CD4-positive, alpha-beta T cell treated with Interleukin-12 subunit alpha and Interleukin-12 subunit beta, for 1 hour (primary cell): ENCODE measurements at regions not wholly inside any gene's neighbourhood (a gene's known extent, or its start where the extent isn't known, plus 50 kb on each side); places are given as distances from the start of the nearest gene placed in this dataset.

Experiments used
- DNase-seq: peaks from one replicate; pipeline ENCODE4 v3.0.0-alpha.2; 2020

DNA sequence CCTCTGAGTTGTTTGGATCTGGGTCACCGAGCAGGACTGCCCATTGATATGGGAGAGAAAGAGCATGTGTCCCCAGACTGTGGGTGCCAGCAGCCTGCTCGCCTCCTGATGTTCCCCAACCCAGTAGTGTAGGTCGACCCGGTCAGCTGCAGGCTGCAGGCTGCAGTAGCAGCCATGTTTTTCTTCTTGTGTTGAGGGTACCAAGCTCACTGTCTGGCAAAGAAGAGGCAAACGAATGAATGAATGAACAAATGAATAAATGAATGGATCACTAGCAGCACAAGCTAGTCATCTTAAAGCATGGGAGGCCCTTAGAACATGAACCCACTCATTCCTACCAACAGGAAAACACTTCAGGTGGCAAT is 293.2 kb downstream of the SOX9 start:
- no peak for DNase-seq

DNA sequence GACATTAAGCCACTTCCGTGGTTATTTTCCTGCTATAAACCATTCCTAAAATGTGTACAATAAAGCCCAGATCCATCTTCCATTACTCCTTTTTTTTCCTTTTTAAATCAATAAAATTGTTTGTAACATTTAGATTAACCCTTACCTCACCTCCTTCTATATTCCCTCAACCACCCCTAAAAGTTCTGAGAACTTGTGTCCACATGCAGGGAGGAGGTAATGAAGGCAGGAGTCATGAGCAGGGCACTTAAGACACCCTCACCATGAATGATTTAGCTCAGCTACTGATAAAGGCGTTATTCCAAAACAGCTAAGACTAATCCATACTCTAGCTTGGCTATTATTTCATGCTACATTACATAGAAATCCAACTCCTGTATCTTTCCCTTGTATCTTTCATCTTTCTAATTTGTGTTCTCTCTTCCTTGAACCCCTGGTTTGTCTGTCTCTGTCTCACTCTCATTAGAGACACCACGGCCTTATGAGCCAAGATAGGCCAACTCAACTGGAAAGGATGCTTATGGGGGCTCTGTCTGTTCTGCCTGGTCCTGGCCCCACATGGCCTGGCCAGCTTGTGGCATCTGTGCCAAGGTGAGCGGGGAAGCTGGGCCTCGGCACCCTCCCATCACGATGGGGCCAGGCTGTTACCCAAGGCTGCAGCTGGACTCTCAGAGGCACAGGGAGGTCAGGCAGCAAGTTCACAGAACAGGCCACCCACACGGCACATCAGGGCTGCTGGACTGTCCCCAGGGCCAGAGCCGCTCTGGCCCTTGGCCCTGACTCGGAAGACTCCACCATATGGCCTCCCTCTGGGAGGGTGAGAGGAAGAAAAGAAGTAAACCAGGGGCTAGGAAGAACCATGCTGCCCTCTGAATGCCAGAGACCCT is 294.4 kb downstream of the SOX9 start:
- DNase-seq = no peak

DNA sequence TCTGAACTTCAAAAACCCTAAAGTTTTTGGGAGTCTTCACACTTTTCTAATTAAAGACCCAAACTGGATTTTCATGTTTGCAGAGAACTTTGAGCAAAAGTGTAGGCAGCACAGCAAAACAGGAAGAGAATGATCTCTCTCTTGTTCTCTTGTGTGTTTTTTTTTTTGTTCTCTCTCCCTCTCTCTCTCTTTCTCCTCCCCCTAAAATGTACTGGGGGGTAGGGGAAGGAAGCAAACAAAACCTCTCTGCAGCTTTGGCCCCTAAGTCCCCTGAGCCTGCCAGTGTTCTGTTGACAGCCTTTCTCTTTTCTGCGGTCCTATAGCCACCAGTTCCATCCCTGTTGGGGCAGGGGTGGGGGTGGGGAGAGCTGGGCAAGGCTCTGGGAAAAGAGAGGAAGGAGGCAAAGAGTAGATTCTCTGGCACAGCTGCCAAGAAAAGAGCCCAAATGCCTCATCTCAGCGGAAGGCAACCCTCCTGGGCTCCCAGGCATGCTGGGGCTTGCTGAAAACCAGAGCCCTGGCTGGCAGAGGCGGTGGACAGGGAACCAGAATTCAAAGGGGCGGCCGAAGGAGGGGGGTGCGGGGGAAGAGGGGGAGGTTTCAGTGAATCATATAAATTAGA is 295.3 kb downstream of the SOX9 start:
- no peak for DNase-seq

DNA sequence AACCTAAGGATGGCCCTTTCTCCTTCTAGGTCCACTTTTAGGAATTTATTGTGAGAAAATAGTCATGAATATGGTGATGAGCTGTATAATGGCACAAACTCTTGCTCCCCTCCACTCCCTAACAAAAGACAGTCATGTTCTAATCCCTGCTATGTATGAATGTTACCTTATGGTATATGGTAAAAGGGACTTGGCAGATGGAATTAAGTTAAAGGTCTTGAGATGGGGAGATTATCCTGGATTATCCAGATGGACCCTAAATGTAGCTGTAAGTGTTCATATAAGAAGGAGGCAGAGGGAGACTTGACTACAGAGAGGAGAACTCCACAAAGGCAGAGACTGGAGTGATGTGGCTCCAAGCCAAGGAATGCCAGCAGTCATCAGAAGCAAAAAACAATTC is 296.1 kb downstream of the SOX9 start:
- DNase-seq = no peak

DNA sequence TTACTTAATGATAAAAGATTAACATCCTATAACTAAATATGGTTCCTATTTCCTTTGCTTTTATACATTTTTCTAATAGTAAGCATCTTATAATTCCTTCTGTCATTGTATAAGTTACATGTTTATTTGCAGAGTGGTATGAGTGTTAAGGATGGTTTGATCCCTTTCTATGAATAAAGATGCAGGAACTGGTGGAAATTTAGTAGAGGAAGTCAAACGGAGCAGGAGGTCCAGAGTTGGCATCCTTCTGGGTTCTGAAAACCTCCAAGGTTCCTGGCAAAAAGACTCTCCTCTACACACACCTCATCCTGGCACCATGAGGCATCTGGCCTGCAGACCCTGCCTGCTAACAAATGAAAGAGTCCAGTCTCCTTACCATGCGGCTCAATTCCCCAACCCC is 296.8 kb downstream of the SOX9 start:
- no peak for DNase-seq

DNA sequence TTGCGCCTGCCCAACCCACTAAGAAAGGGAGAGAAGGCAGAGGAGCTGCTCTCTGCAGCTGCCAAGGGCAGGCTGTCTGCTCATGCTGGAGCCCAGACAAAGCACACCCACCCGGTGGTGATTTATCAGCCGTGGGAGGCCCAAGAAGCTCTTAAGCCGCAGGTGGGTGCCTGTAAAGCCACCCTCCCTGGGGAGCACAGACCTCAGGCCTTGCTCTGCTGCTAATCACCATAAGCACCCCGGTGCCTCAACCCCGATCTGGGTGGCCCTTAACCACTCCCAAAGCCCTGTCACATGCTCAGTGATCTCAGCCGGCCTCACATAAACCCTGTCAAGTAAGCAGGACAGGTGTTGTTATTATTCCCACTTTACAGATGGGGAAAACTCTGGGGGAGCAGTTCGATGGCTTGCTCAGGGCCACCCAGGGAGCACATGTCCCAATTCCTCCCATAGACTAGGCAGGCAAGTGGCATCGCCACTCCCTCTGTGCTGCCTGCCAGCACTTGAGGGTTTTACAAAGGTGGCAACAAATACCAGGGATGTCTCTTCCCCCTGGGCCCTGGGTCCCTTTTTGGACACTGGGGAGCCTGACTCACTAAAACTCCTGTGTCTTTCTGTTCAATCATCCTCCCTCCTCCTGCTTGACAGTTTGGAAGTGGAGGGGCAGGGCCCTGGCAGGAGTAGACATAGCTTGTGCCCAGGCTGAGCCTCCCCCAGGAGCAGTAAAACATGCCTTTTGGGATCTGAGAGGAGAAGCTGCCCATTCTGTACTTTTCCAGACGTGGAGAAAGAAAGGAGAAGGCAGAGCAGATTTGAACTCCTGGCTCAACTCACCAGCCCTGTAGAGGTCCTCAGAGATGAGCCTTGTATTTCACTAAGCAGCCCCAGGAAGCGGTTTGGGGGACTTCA is 299.3 kb downstream of the SOX9 start:
- DNase-seq = no peak

DNA sequence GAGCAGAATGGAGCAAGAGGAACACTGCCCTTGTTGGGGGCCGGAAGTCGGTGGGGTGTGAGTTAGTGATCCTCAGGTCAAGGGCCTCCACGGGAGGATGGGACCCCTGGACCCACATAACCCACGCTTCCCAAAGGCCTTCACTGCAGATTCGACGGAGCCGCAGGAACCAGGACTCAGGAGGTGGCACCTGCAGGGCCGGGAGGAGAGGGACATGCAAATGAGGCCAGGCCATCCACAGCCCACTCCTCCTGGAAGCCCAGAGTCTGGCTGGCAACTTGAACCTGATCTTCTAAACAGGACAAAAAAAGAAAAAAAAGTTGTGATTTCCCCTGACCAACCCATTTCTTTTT is 299.9 kb downstream of the SOX9 start:
- no peak for DNase-seq

DNA sequence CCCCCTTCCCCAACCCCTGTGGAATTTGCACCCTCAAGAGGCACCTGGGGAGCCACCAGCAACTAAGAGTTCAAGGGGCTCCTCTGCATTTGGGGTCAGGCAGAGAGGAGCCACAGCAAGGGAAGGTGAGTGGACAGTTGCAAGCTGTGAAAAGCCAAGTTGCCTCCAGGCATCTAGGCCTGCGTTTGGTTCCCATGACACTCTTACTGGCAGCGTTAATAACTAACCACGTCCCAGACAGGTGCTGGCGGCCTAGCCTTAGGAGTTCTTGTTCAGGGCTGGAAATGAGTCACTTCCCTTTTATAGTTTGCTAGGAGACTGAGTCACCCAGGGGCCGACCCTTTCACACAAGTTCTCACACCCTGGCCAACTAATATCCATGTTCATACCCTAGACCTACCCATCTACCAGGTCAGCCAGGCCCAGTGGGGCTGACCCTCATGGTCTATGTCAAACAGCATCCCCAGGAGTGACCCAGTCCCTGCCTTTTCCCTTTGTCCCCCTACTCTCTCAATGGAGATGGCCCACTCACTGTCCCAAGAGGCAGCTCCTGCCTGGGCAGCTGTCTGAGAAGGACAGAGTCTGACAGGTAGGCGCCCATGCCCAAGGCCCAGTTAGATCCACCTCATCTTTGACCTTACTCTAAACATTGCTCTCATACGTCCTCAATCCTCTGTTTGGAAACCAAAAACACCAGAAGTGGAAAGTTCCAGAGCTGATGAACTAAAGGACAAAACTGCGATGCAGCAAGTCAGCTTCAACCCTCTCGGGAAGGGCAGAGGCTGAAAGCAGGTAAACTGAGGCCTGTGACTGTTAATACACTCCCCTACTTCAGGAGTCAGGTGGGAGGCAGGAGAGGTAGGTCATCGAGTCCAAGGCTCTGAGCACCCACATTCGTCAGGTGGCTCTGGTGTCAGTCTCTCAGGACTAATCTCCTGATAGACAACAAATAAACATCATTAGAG is 300.6 kb downstream of the SOX9 start:
- peak; percentile 2 for DNase-seq

DNA sequence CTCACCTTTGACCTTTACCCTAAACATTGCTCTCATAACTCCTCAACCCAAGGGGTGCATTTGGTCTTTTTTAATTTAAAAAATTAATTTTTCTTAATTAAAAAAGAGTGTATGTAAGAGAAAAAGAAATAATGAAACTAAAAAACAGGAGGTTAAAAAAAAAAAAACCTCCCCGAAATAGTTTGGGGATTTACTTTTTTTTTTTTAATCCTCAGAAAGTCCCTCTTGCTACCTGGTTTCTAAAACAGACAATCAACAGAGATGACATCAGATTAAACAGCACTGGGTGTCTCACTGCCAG is 301.3 kb downstream of the SOX9 start:
- no peak for DNase-seq

DNA sequence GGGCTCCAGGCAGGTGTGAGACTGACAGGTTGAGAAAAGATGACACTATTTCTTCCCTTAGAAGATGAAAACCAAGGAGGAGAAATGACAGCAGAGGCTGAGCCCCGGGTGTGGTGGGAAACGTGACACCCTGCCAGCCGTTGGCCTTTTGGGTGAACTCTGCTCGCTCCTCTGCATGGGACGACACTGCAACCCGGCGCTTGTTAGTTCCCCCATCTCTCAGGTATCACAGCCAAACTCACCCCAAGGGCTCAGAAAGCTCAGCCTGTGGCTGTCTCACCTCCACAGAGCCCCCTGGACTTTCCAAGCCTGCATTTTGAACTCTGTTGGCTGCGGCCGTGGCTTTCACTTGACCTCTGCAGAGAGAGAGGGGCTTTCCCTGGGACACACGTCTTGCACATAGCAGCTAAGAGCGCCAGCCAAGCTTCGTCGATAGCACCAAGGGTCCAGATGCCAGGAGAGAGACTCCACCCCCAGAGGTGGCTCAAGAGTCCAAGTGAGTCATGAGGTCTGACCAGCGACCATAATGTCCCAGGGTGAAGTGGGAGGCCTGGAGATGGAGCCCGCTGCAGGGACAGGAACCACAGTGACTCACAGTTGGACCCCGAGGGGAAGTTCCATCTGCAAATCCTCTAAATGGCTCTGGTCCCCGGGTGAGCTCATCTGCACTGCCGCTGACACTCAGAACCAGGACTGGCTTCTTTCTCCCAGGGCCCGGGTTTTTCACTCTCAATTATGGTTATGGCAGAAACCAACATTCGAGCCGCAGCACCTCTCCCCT is 301.9 kb downstream of the SOX9 start:
- DNase-seq = peak; percentile 13

DNA sequence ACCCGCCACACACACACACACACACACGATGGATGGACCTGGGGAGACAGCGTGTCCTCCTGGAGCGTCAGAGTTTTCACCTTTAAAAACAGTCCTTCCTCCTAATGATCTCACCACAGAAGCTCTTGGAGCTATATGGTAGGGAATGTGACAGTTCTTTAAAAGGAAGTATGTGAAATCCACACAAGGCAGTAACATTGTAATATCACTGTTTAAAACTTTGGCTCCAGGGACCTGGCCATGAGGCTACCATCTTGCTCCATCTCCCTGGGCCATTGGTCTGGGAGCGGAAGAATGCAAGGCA is 302.4 kb downstream of the SOX9 start:
- DNase-seq = no peak

DNA sequence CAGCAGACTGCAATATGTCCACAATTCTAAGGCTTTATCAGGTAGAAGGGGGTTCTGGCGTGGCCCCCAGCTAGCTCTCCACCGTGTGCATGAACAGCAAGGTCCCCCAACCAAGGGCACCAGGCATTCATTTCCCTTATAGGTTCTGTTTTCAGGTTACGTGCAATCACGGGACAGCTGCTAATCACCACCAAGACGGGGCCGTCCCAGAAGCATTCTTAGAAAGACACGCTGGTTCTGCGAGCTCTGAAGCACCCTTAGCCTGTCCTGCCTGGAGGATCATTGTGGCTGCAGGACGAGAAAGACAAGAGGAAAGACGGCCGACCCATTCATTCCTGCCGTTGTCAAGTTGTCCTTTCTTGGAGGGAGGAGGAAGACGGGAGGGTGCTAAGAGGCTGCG is 302.9 kb downstream of the SOX9 start:
- no peak for DNase-seq

DNA sequence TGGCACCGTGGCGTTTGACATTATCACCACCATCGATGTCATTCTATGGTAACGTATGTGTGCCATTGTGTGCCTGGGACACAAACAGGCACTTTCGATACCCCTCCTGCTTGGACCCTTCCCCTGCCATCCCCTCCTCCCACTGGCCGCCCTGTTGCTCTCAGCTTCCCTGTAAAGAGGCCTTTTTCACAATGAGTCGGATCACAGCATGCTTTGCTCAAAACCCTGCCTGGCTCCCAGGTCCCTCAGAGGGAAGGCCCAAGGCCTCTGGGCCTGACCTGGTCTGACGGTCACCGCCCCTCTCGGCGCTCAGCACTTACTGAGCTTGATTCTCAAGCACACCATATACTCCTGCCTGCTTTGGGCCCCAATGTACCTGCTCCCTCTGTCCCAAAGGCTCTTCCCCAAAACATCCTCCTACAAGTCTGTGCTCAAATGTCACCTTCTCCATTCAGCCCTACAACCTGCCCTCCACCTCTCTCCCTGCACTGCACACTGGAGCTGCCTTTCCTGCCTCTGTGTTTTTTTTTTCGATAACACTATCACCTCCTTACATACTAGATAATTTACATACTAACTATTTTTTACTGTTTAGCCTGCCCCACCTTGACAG is 303.8 kb downstream of the SOX9 start:
- DNase-seq = no peak

DNA sequence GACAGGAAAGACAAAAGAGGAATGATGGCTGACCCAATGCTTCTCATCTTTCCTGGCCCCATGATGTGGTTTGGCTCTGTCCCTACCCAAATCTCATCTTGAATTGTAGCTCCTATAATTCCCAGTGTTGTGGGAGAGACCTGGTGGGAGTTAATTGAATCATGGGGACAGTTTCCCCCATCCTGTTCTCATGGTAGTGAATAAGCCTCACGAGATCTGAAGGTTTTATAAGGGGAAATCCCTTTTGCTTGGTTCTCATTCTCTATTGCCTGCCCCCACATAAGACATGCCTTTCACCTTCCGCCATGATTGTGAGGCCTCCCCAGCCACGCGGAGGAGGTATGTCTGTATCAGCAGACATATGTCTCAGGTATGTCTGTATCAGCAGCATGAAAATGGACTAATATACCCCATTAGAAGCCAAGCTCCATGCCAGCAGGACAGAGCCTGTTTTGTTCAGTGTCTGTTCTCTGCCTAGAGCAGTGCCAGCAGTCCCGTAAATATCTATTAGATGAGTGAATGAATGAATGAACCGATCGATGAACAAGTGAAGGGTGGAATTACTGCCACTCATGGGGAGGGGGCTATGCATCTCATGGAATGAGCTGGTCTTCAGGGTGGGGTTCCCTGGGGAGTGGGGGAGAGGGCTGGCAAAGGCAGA is 304.4 kb downstream of the SOX9 start:
- DNase-seq = no peak

DNA sequence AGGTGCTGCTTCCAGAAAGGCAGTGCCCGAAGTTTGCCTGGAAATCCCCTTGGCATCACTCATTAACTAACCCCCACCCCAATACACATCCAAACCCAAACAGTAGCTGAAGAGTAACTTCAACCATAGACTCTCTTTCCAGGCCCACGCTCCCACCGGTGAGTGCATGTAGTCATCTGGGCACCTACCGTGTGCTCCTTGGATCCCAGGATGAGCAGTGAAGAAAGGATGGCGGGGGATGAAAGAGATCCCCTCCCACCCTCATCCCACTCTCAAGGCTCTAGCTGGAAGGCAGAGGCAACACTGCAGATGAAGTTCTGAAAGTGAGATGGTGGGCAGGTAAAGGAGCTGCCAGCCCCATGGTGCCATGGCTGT is 305.0 kb downstream of the SOX9 start:
- no peak for DNase-seq

DNA sequence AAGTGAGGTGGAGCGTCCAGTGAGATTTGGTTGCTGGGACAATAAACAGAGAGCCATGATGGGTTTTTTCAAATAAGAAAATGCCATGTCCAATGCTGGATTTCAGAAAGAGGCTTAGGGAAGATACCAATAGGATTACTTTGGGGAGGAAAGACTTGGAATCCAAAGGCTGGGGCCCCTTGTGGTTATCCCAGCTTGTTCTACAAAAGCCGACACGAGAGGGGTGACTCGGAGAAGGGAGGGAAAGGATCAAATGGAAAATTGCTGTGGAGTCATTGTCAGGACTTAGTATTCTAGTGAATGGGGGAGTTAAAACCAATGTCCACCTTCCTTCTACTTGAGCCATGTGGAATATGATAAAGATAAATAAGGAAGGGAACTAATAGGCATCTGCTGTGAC is 305.5 kb downstream of the SOX9 start:
- no peak for DNase-seq

DNA sequence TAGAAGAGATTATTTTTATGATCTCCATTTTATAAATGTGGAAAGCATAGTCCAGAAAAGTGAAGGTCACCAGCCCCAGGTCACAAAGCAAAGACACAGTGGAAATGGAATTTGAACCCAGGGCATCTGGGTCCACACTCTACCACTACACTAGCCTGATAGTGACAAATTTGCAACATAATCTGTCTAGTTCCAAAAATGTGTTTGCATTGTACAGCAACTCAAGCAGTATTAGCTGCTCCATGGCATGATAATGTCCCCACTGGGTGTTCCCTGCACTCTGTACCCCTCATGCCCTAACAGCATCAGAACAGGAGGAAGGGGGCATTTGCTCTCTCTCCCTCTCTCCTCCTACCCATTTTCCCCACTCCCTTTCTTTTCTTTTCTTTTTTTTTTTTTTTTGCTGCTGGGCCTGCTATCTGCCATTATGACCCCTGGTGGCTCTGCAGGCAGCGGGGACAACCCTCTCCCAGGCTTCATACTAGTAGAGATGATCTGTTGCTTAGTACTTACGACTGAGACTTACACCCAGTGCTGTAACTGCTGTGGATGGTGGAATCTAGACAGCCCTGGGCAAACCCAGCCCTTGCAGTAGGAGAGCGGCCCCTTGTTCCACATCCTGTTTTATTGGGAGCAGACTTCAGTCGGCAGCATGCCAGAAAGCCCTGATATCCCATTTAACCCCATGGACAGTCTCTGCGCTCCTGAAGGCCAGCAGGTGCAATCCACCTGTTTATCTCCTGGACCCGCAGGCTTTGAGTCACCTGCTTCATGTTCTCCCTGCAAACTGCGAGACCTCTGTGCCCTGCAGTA is 306.3 kb downstream of the SOX9 start:
- no peak for DNase-seq

DNA sequence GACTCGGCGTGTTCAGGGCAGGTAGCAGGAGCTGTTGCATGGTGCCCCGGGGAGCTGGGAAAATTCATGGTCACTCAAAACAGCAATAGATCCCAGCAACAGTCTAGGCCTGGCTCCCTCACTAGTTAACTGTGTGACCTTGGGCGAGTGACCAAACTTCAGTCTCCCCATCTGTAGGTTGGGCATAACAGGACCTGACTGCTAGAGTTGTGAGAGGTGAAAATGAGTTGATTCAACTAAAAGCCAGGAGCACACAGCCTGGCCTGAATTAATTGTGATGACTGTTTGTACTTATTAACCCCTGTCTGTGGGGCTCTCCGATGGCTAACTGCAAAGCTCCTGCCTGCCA is 306.9 kb downstream of the SOX9 start:
- DNase-seq = no peak

DNA sequence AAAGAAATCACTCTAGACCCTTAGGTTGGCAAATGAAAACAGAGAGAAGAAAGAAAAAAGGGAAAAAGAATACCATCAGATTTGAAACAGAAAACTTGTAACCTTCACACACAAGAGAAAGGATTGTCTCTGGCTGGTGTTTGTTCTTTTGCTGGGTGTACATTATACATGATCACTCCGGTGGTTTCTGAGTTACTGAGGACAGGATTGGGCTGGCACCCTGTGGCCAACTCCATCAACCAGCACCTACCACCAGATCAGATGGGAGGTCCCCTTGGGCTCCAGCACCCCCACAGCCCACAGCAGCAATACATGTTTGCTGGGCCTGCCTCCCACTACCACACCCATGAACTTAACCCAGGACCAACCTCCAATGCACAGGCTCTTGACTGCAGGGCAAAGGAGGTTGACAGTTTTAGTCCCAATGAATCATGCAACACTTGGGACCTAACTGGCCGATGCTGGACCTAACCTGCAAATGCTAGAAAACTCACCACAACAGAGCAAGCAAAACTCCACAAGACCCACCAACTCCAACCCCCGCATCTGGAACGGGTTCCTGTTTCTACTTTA is 308.3 kb downstream of the SOX9 start:
- DNase-seq = no peak
